HepG2 (cell line): ENCODE measurements at regions not wholly inside any gene's neighbourhood (a gene's known extent, or its start where the extent isn't known, plus 50 kb on each side); places are given as distances from the start of the nearest gene placed in this dataset.

Experiments
- ATAC-seq: fragments of 200-7000 bp; cut with Tn5 transposase; 3 replicates; pipeline ENCODE4 v1.9.1; 2020; ENCODE audit warnings: mild to moderate bottlenecking, moderate library complexity
- BruUV-seq: library from RNA; stranded (reverse); fragments of 400-500 nt; replicated peaks from 2 replicates; lab custom pipeline; 2021; lab: Mats Ljungman, UMichigan
- CTCF ChIA-PET: fragments of 300-600 bp; formaldehyde crosslinking; extraction: SDS; loops from one replicate; lab custom pipeline; 2021; ENCODE audit warnings: low total read pairs, inconsistent platforms, low intra/inter-chr PET ratio; lab: Yijun Ruan, JAX
- POLR2A ChIA-PET: fragments of 350-600 bp; sonication (Branson Sonifier 250); formaldehyde crosslinking; loops from one replicate; lab custom pipeline; 2020; ENCODE audit warnings: antibody characterized with exemption, inconsistent platforms; lab: Yijun Ruan, JAX
- DNase-seq: peaks from one replicate; pipeline ENCODE4 v3.0.0-alpha.2; 2015; ENCODE audit warnings: low spot score
- FAIRE-seq: peaks from 3 replicates; lab custom pipeline; 2011; peaks lifted over from hg19 to GRCh38; lab: Jason Lieb, UNC
- H2AFZ ChIP-seq: one replicate; pipeline ENCODE4 v1.6.1; 2011; ENCODE audit warnings: low read length, inconsistent platforms
- H3K27ac ChIP-seq: fragments of 300-600 bp; 3 replicates; pipeline ENCODE4 v1.8.0; 2011; ENCODE audit warnings: mixed run types, mild to moderate bottlenecking, mixed read lengths, low read length, inconsistent platforms; ENCODE audit not compliant: insufficient read depth; ENCODE audit errors: extremely low read length
- H3K27me3 ChIP-seq, 2 experiments: fragments of 200-600 bp in 1 of 2; 2 replicates in 1 of 2; 3 replicates in 1 of 2; pipeline versions ENCODE4 v1.6.0 to v1.8.0; 2011; ENCODE audit warnings: low read length in 2 of 2, mild to moderate bottlenecking in 2 of 2, moderate library complexity in 2 of 2, inconsistent platforms in 1 of 2; ENCODE audit not compliant: insufficient read depth in 2 of 2, control insufficient read depth in 1 of 2
- H3K36me3 ChIP-seq, 2 experiments: fragments of 200-600 bp in 1 of 2; replicated peaks in 1 of 2; 2 replicates in 1 of 2; 3 replicates in 1 of 2; pipeline versions ENCODE4 v1.5.1 to v1.8.0; 2011; ENCODE audit warnings: low read length in 2 of 2, inconsistent platforms in 1 of 2; ENCODE audit not compliant: insufficient read depth in 2 of 2, control insufficient read depth in 1 of 2
- H3K4me1 ChIP-seq: 2 replicates; pipeline ENCODE4 v1.5.1; 2012; ENCODE audit warnings: low read length, inconsistent platforms; ENCODE audit not compliant: insufficient read depth
- H3K4me2 ChIP-seq: 2 replicates; pipeline ENCODE4 v1.6.0; 2011; ENCODE audit warnings: low read depth, low read length, inconsistent platforms
- H3K4me3 ChIP-seq, 3 experiments: fragments of 200-600 bp in 1 of 3; sonication (generic), shearing (Covaris generic) in 1 of 3; replicated peaks in 1 of 3; 2 replicates each; pipeline ENCODE4 v1.5.1; 2011 to 2016; ENCODE audit warnings: low read length in 3 of 3, inconsistent platforms in 2 of 3, low read depth in 2 of 3, mild to moderate bottlenecking in 2 of 3, control low read depth in 1 of 3, mixed read lengths in 1 of 3; ENCODE audit not compliant: insufficient read depth in 1 of 3
- H3K79me2 ChIP-seq: one replicate; pipeline ENCODE4 v1.6.1; 2011; ENCODE audit warnings: low read length, inconsistent platforms; ENCODE audit not compliant: insufficient read depth
- H3K9ac ChIP-seq: 2 replicates; pipeline ENCODE4 v1.6.0; 2011; ENCODE audit warnings: mild to moderate bottlenecking, low read depth, low read length, inconsistent platforms; ENCODE audit not compliant: insufficient read depth
- H3K9me3 ChIP-seq: 2 replicates; pipeline ENCODE4 v1.5.1; 2012; ENCODE audit warnings: mild to moderate bottlenecking, low read length
- H4K20me1 ChIP-seq: 2 replicates; pipeline ENCODE4 v1.6.0; 2011; ENCODE audit warnings: inconsistent platforms, mild to moderate bottlenecking, low read length, moderate library complexity; ENCODE audit not compliant: insufficient read depth
- ETS1 ChIP-seq: sonication (generic); formaldehyde crosslinking; IDR thresholded peaks from 2 replicates; pipeline ENCODE4 v1.4.0; 2020; ENCODE audit warnings: missing genetic modification reagents
- FOXC1 ChIP-seq: sonication (generic); formaldehyde crosslinking; IDR thresholded peaks from 2 replicates; pipeline ENCODE4 v1.8.0; 2022; ENCODE audit warnings: mild to moderate bottlenecking, missing genetic modification reagents, borderline replicate concordance
- FOXK2 ChIP-seq: fragments of 450-650 bp; IDR thresholded peaks from 2 replicates; pipeline ENCODE4 v1.6.1; 2016
- HINFP ChIP-seq: sonication (generic); formaldehyde crosslinking; IDR thresholded peaks from 2 replicates; pipeline ENCODE4 v1.4.0; 2020; ENCODE audit warnings: low read depth, mild to moderate bottlenecking, missing genetic modification reagents
- KDM6A ChIP-seq: IDR thresholded peaks from 2 replicates; pipeline ENCODE4 v1.6.1; 2016; ENCODE audit warnings: low read depth
- MTF1 ChIP-seq: sonication (generic); formaldehyde crosslinking; IDR thresholded peaks from 2 replicates; pipeline ENCODE4 v1.5.0; 2020; ENCODE audit warnings: missing genetic modification reagents
- MYNN ChIP-seq: sonication (generic); formaldehyde crosslinking; IDR thresholded peaks from 2 replicates; pipeline ENCODE4 v1.4.0; 2020; ENCODE audit warnings: mild to moderate bottlenecking, low read depth, missing genetic modification reagents
- PAF1 ChIP-seq: IDR thresholded peaks from 2 replicates; pipeline ENCODE4 v1.6.1; 2016; ENCODE audit warnings: missing genetic modification reagents, missing compliant biosample characterization
- RFXANK ChIP-seq: IDR thresholded peaks from 2 replicates; pipeline ENCODE4 v1.6.1; 2016
- RFXAP ChIP-seq: sonication (generic); formaldehyde crosslinking; IDR thresholded peaks from 2 replicates; pipeline ENCODE4 v1.4.0; 2020; ENCODE audit warnings: missing genetic modification reagents, borderline replicate concordance
- TAF1 ChIP-seq: sonication (generic); formaldehyde crosslinking; IDR thresholded peaks from 2 replicates; pipeline ENCODE4 v1.4.0; 2020; ENCODE audit warnings: missing genetic modification reagents
- TOE1 ChIP-seq: sonication (generic); formaldehyde crosslinking; IDR thresholded peaks from 2 replicates; pipeline ENCODE4 v1.4.0; 2020; ENCODE audit warnings: mild to moderate bottlenecking, missing genetic modification reagents
- TOPORS ChIP-seq: sonication (generic); formaldehyde crosslinking; IDR thresholded peaks from 2 replicates; pipeline ENCODE4 v1.8.0; 2023; ENCODE audit warnings: mild to moderate bottlenecking, missing genetic modification reagents
- ZNF704 ChIP-seq: sonication (generic); formaldehyde crosslinking; IDR thresholded peaks from 2 replicates; pipeline ENCODE4 v1.8.1; 2023; ENCODE audit warnings: mild to moderate bottlenecking, inconsistent platforms, moderate library complexity, missing genetic modification reagents, borderline replicate concordance
- ZNF772 ChIP-seq: sonication (generic); formaldehyde crosslinking; IDR thresholded peaks from 2 replicates; pipeline ENCODE4 v1.5.0; 2020; ENCODE audit warnings: mild to moderate bottlenecking, missing genetic modification reagents
- ZNF776 ChIP-seq: sonication (generic); formaldehyde crosslinking; IDR thresholded peaks from 2 replicates; pipeline ENCODE4 v1.4.0; 2020; ENCODE audit warnings: mild to moderate bottlenecking, missing genetic modification reagents
- WGBS: methylation state at CpG from one replicate; pipeline ENCODE4 v1.1.6; 2017; ENCODE audit warnings: low lambda C conversion rate; 5-methylcytosine and 5-hydroxymethylcytosine counted together
- in situ Hi-C: cut with HindIII; loops from 2 replicates; pipeline ENCODE4 v1.10.0; 2017; ENCODE audit warnings: low pct_unique_long_range_greater_than_20kb; ENCODE audit not compliant: extremely low pct_ligation_motif_present
- intact Hi-C: fragments of 100-400 bp; cut with micrococcal nuclease; formaldehyde crosslinking; loops from one replicate; pipeline ENCODE4 v1.10.0; 2022; ENCODE audit not compliant: unreplicated experiment
- TF ChIP-seq, protein P1 (sequence below): sonication (generic); formaldehyde crosslinking; IDR thresholded peaks from 2 replicates; pipeline ENCODE4 v1.8.0; 2022; ENCODE audit warnings: mild to moderate bottlenecking, missing genetic modification reagents, moderate library complexity

DNA sequence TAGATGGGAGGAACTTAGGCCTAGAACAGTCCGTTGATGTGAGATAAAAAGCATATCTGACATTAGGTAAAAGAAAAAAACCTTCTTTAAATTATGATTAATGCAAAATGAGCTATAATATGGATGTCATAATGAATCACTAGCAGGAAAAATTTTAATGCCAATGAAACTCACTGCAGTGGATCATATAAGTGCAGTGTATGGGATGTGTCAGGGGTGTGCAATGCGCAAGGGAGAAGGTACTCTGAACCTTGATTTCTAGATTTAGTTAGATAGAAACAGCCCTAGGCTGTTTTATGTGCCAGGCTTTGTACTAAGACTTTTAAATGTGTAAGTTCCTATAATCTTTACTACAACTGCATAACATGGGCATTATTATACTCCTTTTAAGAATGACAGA is 50.4 kb upstream of the NXPH2 start:
- in situ Hi-C loops = no loop called here
- Histone ChIP-seq H3K36me3 (no peaks in the 10 kb centered on the region), H3K9me3 (no peaks in the 10 kb centered on the region), H2AFZ (no peak overlapping the region), H4K20me1 (no peaks in the 10 kb centered on the region), H3K27ac (no peak overlapping the region), H3K4me1 (no peaks in the 10 kb centered on the region), H3K4me3 (no peak overlapping the region), H3K9ac (no peak overlapping the region), H3K27me3 (no peaks in the 10 kb centered on the region), H3K4me2 (no peak overlapping the region), H3K79me2 (no peaks in the 10 kb centered on the region)
- CTCF ChIA-PET = interaction anchor here (6.0 kb wide), 1 partner anchor 965 kb away, joined by 53 read pairs; no protein-coding TSS in a partner anchor
- intact Hi-C loops = no loop called here
- ATAC-seq (no peak), FAIRE-seq (no peak), DNase-seq (no peak)
- TF ChIP-seq ZNF772 (CRISPR knock-in tag) = no peak
- TF ChIP-seq TOPORS = no peak
- TF ChIP-seq ZNF776 (CRISPR knock-in tag) = no peak
- TF ChIP-seq, protein P1, sequence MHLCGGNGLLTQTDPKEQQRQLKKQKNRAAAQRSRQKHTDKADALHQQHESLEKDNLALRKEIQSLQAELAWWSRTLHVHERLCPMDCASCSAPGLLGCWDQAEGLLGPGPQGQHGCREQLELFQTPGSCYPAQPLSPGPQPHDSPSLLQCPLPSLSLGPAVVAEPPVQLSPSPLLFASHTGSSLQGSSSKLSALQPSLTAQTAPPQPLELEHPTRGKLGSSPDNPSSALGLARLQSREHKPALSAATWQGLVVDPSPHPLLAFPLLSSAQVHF (CRISPR knock-in tag) = no peak
- TF ChIP-seq KDM6A (CRISPR knock-in tag) = no peak
- TF ChIP-seq ZNF704 (CRISPR knock-in tag) = no peak
- TF ChIP-seq MYNN (CRISPR knock-in tag) = no peak
- no peak for TF ChIP-seq PAF1 (CRISPR knock-in tag)
- no peak for TF ChIP-seq RFXANK (CRISPR knock-in tag)
- TF ChIP-seq RFXAP (CRISPR knock-in tag) = no peak
- TF ChIP-seq HINFP (CRISPR knock-in tag) = no peak
- TF ChIP-seq MTF1 = no peak
- TF ChIP-seq ETS1 = no peak
- no peak for TF ChIP-seq TAF1 (CRISPR knock-in tag)
- TF ChIP-seq FOXC1 (CRISPR knock-in tag) = no peak
- TF ChIP-seq TOE1 (CRISPR knock-in tag) = no peak
- TF ChIP-seq FOXK2 = no peak
- WGBS = 3% methylated on average over 2 of the region's 2 CpGs
- no TSS peak for BruUV-seq
- POLR2A ChIA-PET = no interaction called here
